ENCODE measurements at regions not wholly inside any gene's neighbourhood (a gene's known extent, or its start where the extent isn't known, plus 50 kb on each side); places are given as distances from the start of the nearest gene placed in this dataset.
A peak's percentile ranks its signal among the peaks of the same experiment; 100 is the strongest.

GRCh38 chr6:170471491-170471890 lies 81.6 kb downstream of the PSMB1 start:
- H3K79me2 ChIP-seq (ENCODE audit: control insufficient read depth, insufficient read depth, low read length): no peaks in the 10 kb centered on the region
- H3K36me3 ChIP-seq (ENCODE audit: control insufficient read depth, insufficient read depth, low read length): no peaks in the 10 kb centered on the region
- H3K27ac ChIP-seq (ENCODE audit: low read depth, low read length): no peak overlapping the region
- H3K4me1 ChIP-seq (ENCODE audit: control insufficient read depth, low read depth, low read length): no peaks in the 10 kb centered on the region
- no peak overlapping the region for H3K56ac ChIP-seq (ENCODE audit: low read length)
- H3K9ac ChIP-seq (ENCODE audit: low read length): no peak overlapping the region
- H3K23ac ChIP-seq (ENCODE audit: low read length): no peak overlapping the region
- H2BK120ac ChIP-seq (ENCODE audit: low read depth, low read length): no peak overlapping the region
- H3K4me3 ChIP-seq (ENCODE audit: low read length): no peak overlapping the region
- no CpG with 5 or more reads among the region's 5 CpGs for WGBS (ENCODE audit: extremely low coverage, insufficient coverage, low lambda C conversion rate)
- H2AK5ac ChIP-seq (ENCODE audit: low read length): no peak overlapping the region
- no peak overlapping the region for H3K18ac ChIP-seq (ENCODE audit: low read length)
- H3K79me1 ChIP-seq (ENCODE audit: low read length): no peaks in the 10 kb centered on the region
- H2BK5ac ChIP-seq (ENCODE audit: low read length): no peak overlapping the region
- no peak for DNase-seq
- no peak overlapping the region for H3K4ac ChIP-seq (ENCODE audit: low read depth, low read length)
- no peak overlapping the region for H2BK15ac ChIP-seq (replicated peaks; ENCODE audit: low read depth)
- H3K4me2 ChIP-seq (ENCODE audit: low read length): no peak overlapping the region
- no peak overlapping the region for H4K8ac ChIP-seq (ENCODE audit: low read depth, low read length)
- no peak overlapping the region for H4K5ac ChIP-seq (ENCODE audit: low read length)
- no peaks in the 10 kb centered on the region for H3K27me3 ChIP-seq (ENCODE audit: insufficient read depth, low read length, poor library complexity)

GRCh38 chr6:170470734-170471133 lies 82.4 kb downstream of the PSMB1 start:
- no peaks in the 10 kb centered on the region for H3K27me3 ChIP-seq (ENCODE audit: insufficient read depth, low read length, poor library complexity)
- no CpG with 5 or more reads among the region's 7 CpGs for WGBS (ENCODE audit: extremely low coverage, insufficient coverage, low lambda C conversion rate)
- H2BK5ac ChIP-seq (ENCODE audit: low read length): no peak overlapping the region
- H4K8ac ChIP-seq (ENCODE audit: low read depth, low read length): no peak overlapping the region
- H3K4me3 ChIP-seq (ENCODE audit: low read length): no peak overlapping the region
- no peak overlapping the region for H3K9ac ChIP-seq (ENCODE audit: low read length)
- H3K23ac ChIP-seq (ENCODE audit: low read length): no peak overlapping the region
- DNase-seq: no peak
- H3K4ac ChIP-seq (ENCODE audit: low read depth, low read length): no peak overlapping the region
- no peak overlapping the region for H3K4me2 ChIP-seq (ENCODE audit: low read length)
- H3K27ac ChIP-seq (ENCODE audit: low read depth, low read length): no peak overlapping the region
- no peak overlapping the region for H2AK5ac ChIP-seq (ENCODE audit: low read length)
- no peaks in the 10 kb centered on the region for H3K4me1 ChIP-seq (ENCODE audit: control insufficient read depth, low read depth, low read length)
- H3K18ac ChIP-seq (ENCODE audit: low read length): no peak overlapping the region
- no peaks in the 10 kb centered on the region for H3K79me2 ChIP-seq (ENCODE audit: control insufficient read depth, insufficient read depth, low read length)
- no peaks in the 10 kb centered on the region for H3K79me1 ChIP-seq (ENCODE audit: low read length)
- no peak overlapping the region for H4K5ac ChIP-seq (ENCODE audit: low read length)
- no peak overlapping the region for H3K56ac ChIP-seq (ENCODE audit: low read length)
- no peak overlapping the region for H2BK120ac ChIP-seq (ENCODE audit: low read depth, low read length)
- H2BK15ac ChIP-seq (replicated peaks; ENCODE audit: low read depth): no peak overlapping the region
- no peaks in the 10 kb centered on the region for H3K36me3 ChIP-seq (ENCODE audit: control insufficient read depth, insufficient read depth, low read length)

- DNase-seq: peak; percentile 43
- H3K79me1 ChIP-seq (ENCODE audit: low read length): no peaks in the 10 kb centered on the region
- no peak overlapping the region for H3K9ac ChIP-seq (ENCODE audit: low read length)
- no peak overlapping the region for H3K4ac ChIP-seq (ENCODE audit: low read depth, low read length)
- H3K4me1 ChIP-seq (ENCODE audit: control insufficient read depth, low read depth, low read length): no peaks in the 10 kb centered on the region
- H3K79me2 ChIP-seq (ENCODE audit: control insufficient read depth, insufficient read depth, low read length): no peaks in the 10 kb centered on the region
- H3K4me2 ChIP-seq (ENCODE audit: low read length): no peak overlapping the region
- H3K56ac ChIP-seq (ENCODE audit: low read length): no peak overlapping the region
- no peak overlapping the region for H2BK120ac ChIP-seq (ENCODE audit: low read depth, low read length)
- no peak overlapping the region for H4K8ac ChIP-seq (ENCODE audit: low read depth, low read length)
- no peak overlapping the region for H2BK15ac ChIP-seq (replicated peaks; ENCODE audit: low read depth)
- no peak overlapping the region for H3K27ac ChIP-seq (ENCODE audit: low read depth, low read length)
- no peak overlapping the region for H3K18ac ChIP-seq (ENCODE audit: low read length)
- H4K5ac ChIP-seq (ENCODE audit: low read length): no peak overlapping the region
- no peaks in the 10 kb centered on the region for H3K36me3 ChIP-seq (ENCODE audit: control insufficient read depth, insufficient read depth, low read length)
- no peak overlapping the region for H2BK5ac ChIP-seq (ENCODE audit: low read length)
- no peak overlapping the region for H3K4me3 ChIP-seq (ENCODE audit: low read length)
- no peak overlapping the region for H3K23ac ChIP-seq (ENCODE audit: low read length)
- WGBS (ENCODE audit: extremely low coverage, insufficient coverage, low lambda C conversion rate): no CpG with 5 or more reads among the region's 7 CpGs
- no peak overlapping the region for H2AK5ac ChIP-seq (ENCODE audit: low read length)
- no peaks in the 10 kb centered on the region for H3K27me3 ChIP-seq (ENCODE audit: insufficient read depth, low read length, poor library complexity)
Measured at GRCh38 chr6:170464524-170464979, 88.6 kb downstream of the PSMB1 start.

- Histone ChIP-seq H3K23ac (ENCODE audit: low read length) (no peak overlapping the region), H2BK5ac (ENCODE audit: low read length) (no peak overlapping the region), H3K27me3 (ENCODE audit: insufficient read depth, low read length, poor library complexity) (no peaks in the 10 kb centered on the region), H3K56ac (ENCODE audit: low read length) (no peak overlapping the region), H3K36me3 (ENCODE audit: control insufficient read depth, insufficient read depth, low read length) (no peaks in the 10 kb centered on the region), H3K18ac (ENCODE audit: low read length) (no peak overlapping the region), H4K5ac (ENCODE audit: low read length) (no peak overlapping the region), H3K4me1 (ENCODE audit: control insufficient read depth, low read depth, low read length) (no peaks in the 10 kb centered on the region), H4K8ac (ENCODE audit: low read depth, low read length) (no peak overlapping the region), H3K79me2 (ENCODE audit: control insufficient read depth, insufficient read depth, low read length) (no peaks in the 10 kb centered on the region), H2BK120ac (ENCODE audit: low read depth, low read length) (no peak overlapping the region), H2BK15ac (replicated peaks; ENCODE audit: low read depth) (no peak overlapping the region), H3K27ac (ENCODE audit: low read depth, low read length) (no peak overlapping the region), H3K4me3 (ENCODE audit: low read length) (no peak overlapping the region), H3K9ac (ENCODE audit: low read length) (no peak overlapping the region), H2AK5ac (ENCODE audit: low read length) (no peak overlapping the region), H3K4me2 (ENCODE audit: low read length) (no peak overlapping the region), H3K4ac (ENCODE audit: low read depth, low read length) (no peak overlapping the region), H3K79me1 (ENCODE audit: low read length) (no peaks in the 10 kb centered on the region)
- no CpG with 5 or more reads among the region's 9 CpGs for WGBS (ENCODE audit: extremely low coverage, insufficient coverage, low lambda C conversion rate)
- DNase-seq: no peak
Measured at GRCh38 chr6:170464080-170464479, 89.0 kb downstream of the PSMB1 start.

- Histone ChIP-seq H2BK120ac (ENCODE audit: low read depth, low read length) (no peak overlapping the region), H3K9ac (ENCODE audit: low read length) (no peak overlapping the region), H3K27me3 (ENCODE audit: insufficient read depth, low read length, poor library complexity) (no peaks in the 10 kb centered on the region), H2BK5ac (ENCODE audit: low read length) (no peak overlapping the region), H3K4ac (ENCODE audit: low read depth, low read length) (no peak overlapping the region), H2AK5ac (ENCODE audit: low read length) (no peak overlapping the region), H3K23ac (ENCODE audit: low read length) (no peak overlapping the region), H4K8ac (ENCODE audit: low read depth, low read length) (no peak overlapping the region), H3K79me2 (ENCODE audit: control insufficient read depth, insufficient read depth, low read length) (no peaks in the 10 kb centered on the region), H3K4me1 (ENCODE audit: control insufficient read depth, low read depth, low read length) (no peaks in the 10 kb centered on the region), H3K4me2 (ENCODE audit: low read length) (no peak overlapping the region), H3K36me3 (ENCODE audit: control insufficient read depth, insufficient read depth, low read length) (no peaks in the 10 kb centered on the region), H2BK15ac (replicated peaks; ENCODE audit: low read depth) (no peak overlapping the region), H4K5ac (ENCODE audit: low read length) (no peak overlapping the region), H3K79me1 (ENCODE audit: low read length) (no peaks in the 10 kb centered on the region), H3K27ac (ENCODE audit: low read depth, low read length) (no peak overlapping the region), H3K4me3 (ENCODE audit: low read length) (no peak overlapping the region), H3K56ac (ENCODE audit: low read length) (no peak overlapping the region), H3K18ac (ENCODE audit: low read length) (no peak overlapping the region)
- no CpG with 5 or more reads among the region's 22 CpGs for WGBS (ENCODE audit: extremely low coverage, insufficient coverage, low lambda C conversion rate)
- no peak for DNase-seq
Measured at GRCh38 chr6:170463101-170463721, 89.9 kb downstream of the PSMB1 start.

GRCh38 chr6:170462366-170463020 lies 90.6 kb downstream of the PSMB1 start:
- no peak overlapping the region for H3K9ac ChIP-seq (ENCODE audit: low read length)
- H4K8ac ChIP-seq (ENCODE audit: low read depth, low read length): no peak overlapping the region
- no peaks in the 10 kb centered on the region for H3K27me3 ChIP-seq (ENCODE audit: insufficient read depth, low read length, poor library complexity)
- no peaks in the 10 kb centered on the region for H3K79me1 ChIP-seq (ENCODE audit: low read length)
- no peak overlapping the region for H4K5ac ChIP-seq (ENCODE audit: low read length)
- no peaks in the 10 kb centered on the region for H3K4me1 ChIP-seq (ENCODE audit: control insufficient read depth, low read depth, low read length)
- no CpG with 5 or more reads among the region's 7 CpGs for WGBS (ENCODE audit: extremely low coverage, insufficient coverage, low lambda C conversion rate)
- no peak overlapping the region for H2BK5ac ChIP-seq (ENCODE audit: low read length)
- no peak overlapping the region for H3K27ac ChIP-seq (ENCODE audit: low read depth, low read length)
- H3K18ac ChIP-seq (ENCODE audit: low read length): no peak overlapping the region
- no peaks in the 10 kb centered on the region for H3K79me2 ChIP-seq (ENCODE audit: control insufficient read depth, insufficient read depth, low read length)
- H3K36me3 ChIP-seq (ENCODE audit: control insufficient read depth, insufficient read depth, low read length): no peaks in the 10 kb centered on the region
- H2AK5ac ChIP-seq (ENCODE audit: low read length): no peak overlapping the region
- H3K56ac ChIP-seq (ENCODE audit: low read length): no peak overlapping the region
- H2BK120ac ChIP-seq (ENCODE audit: low read depth, low read length): no peak overlapping the region
- H3K23ac ChIP-seq (ENCODE audit: low read length): no peak overlapping the region
- H3K4ac ChIP-seq (ENCODE audit: low read depth, low read length): no peak overlapping the region
- no peak for DNase-seq
- no peak overlapping the region for H3K4me2 ChIP-seq (ENCODE audit: low read length)
- no peak overlapping the region for H2BK15ac ChIP-seq (replicated peaks; ENCODE audit: low read depth)
- H3K4me3 ChIP-seq (ENCODE audit: low read length): no peak overlapping the region

Data from mesendoderm (in vitro differentiated cells).